ENCODE measurements at regions not wholly inside any gene's neighbourhood (a gene's known extent, or its start where the extent isn't known, plus 50 kb on each side); places are given as distances from the start of the nearest gene placed in this dataset.

GRCh38 chr5:110106750-110107149, 417.0 kb downstream of the MAN2A1 start:
- no peak overlapping the region for H3K27ac ChIP-seq
- H3K9me3 ChIP-seq = no peaks in the 10 kb centered on the region
- DNase-seq = no peak
- TF ChIP-seq CTCF (IDR thresholded peaks at IDR 0.05) = no peak
- H3K4me1 ChIP-seq = no peaks in the 10 kb centered on the region
- no peak for ATAC-seq
- intact Hi-C loops (cut with DNase I) = no loop called here
- H3K36me3 ChIP-seq (ENCODE audit: insufficient read depth in 1 of 2, low read depth in 1 of 2) = no peaks in the 10 kb centered on the region
- H3K4me3 ChIP-seq = no peak overlapping the region
- no peaks in the 10 kb centered on the region for H3K27me3 ChIP-seq (ENCODE audit: insufficient read depth in 3 of 3, low read length in 2 of 3)
- 83 to 92% (median 91%) methylated on average over 1 of the region's 1 CpG for WGBS, 3 donors

GRCh38 chr5:110108520-110108919, 418.8 kb downstream of the MAN2A1 start:
- no peaks in the 10 kb centered on the region for H3K4me1 ChIP-seq
- H3K27me3 ChIP-seq (ENCODE audit: insufficient read depth in 3 of 3, low read length in 2 of 3) = no peaks in the 10 kb centered on the region
- H3K36me3 ChIP-seq (ENCODE audit: insufficient read depth in 1 of 2, low read depth in 1 of 2) = no peaks in the 10 kb centered on the region
- H3K27ac ChIP-seq = no peak overlapping the region
- ATAC-seq = no peak
- TF ChIP-seq CTCF (IDR thresholded peaks at IDR 0.05) = no peak
- 65 to 83% (median 67%) methylated on average over 3 of the region's 4 CpGs for WGBS, 3 donors
- intact Hi-C loops (cut with DNase I) = no loop called here
- no peak overlapping the region for H3K4me3 ChIP-seq
- no peaks in the 10 kb centered on the region for H3K9me3 ChIP-seq
- no peak for DNase-seq

- Histone ChIP-seq H3K27me3 (ENCODE audit: insufficient read depth in 3 of 3, low read length in 2 of 3) (no peaks in the 10 kb centered on the region), H3K9me3 (no peaks in the 10 kb centered on the region), H3K27ac (no peak overlapping the region), H3K4me1 (no peaks in the 10 kb centered on the region), H3K4me3 (no peak overlapping the region), H3K36me3 (ENCODE audit: insufficient read depth in 1 of 2, low read depth in 1 of 2) (no peaks in the 10 kb centered on the region)
- 58 to 69% (median 64%) methylated on average over 3 of the region's 3 CpGs for WGBS, 3 donors
- ATAC-seq = no peak
- DNase-seq = no peak
- TF ChIP-seq CTCF (IDR thresholded peaks at IDR 0.05) = no peak
- intact Hi-C loops (cut with DNase I) = no loop called here
Observed at GRCh38 chr5:110109667-110110066, 419.9 kb downstream of the MAN2A1 start.

- no peak for ATAC-seq
Observed at GRCh38 chr5:110112348-110112747, 422.6 kb downstream of the MAN2A1 start.

More at GRCh38 chr5:110112348-110112747, 422.6 kb downstream of the MAN2A1 start:
- Histone ChIP-seq H3K27me3 (ENCODE audit: insufficient read depth in 3 of 3, low read length in 2 of 3) (no peaks in the 10 kb centered on the region), H3K4me3 (no peak overlapping the region), H3K9me3 (no peaks in the 10 kb centered on the region), H3K36me3 (ENCODE audit: insufficient read depth in 1 of 2, low read depth in 1 of 2) (no peaks in the 10 kb centered on the region), H3K27ac (no peak overlapping the region), H3K4me1 (no peaks in the 10 kb centered on the region)
- no peak for DNase-seq
- no peak for TF ChIP-seq CTCF (IDR thresholded peaks at IDR 0.05)
- intact Hi-C loops (cut with DNase I) = no loop called here

Data from psoas muscle (tissue), 7 donors.